Keratinocyte (primary cell): ENCODE measurements at regions not wholly inside any gene's neighbourhood (a gene's known extent, or its start where the extent isn't known, plus 50 kb on each side); places are given as distances from the start of the nearest gene placed in this dataset.

Experiments used
- DNase-seq: peaks from one replicate; pipeline ENCODE4 v3.0.0-alpha.2; 2011; ENCODE audit warnings: low read depth, missing footprints, low spot score
- FAIRE-seq: peaks from 2 replicates; lab custom pipeline; 2011; peaks lifted over from hg19 to GRCh38; lab: Jason Lieb, UNC
- H2AFZ ChIP-seq: 2 replicates; pipeline ENCODE4 v1.6.0; 2012; ENCODE audit warnings: low read length, control low read depth, inconsistent platforms; ENCODE audit not compliant: control insufficient read depth
- H3K27ac ChIP-seq: 2 replicates; pipeline ENCODE4 v1.5.1; 2011; ENCODE audit warnings: low read length; ENCODE audit not compliant: control insufficient read depth, insufficient read depth
- H3K27me3 ChIP-seq: 3 replicates; pipeline ENCODE4 v1.6.0; 2011; ENCODE audit warnings: low read length; ENCODE audit not compliant: control insufficient read depth, insufficient read depth; ENCODE audit errors: extremely low read depth
- H3K36me3 ChIP-seq, 2 experiments: 2 replicates in 1 of 2; 3 replicates in 1 of 2; pipeline ENCODE4 v1.5.1; 2011; ENCODE audit warnings: low read length in 2 of 2, mild to moderate bottlenecking in 1 of 2; ENCODE audit not compliant: control insufficient read depth in 2 of 2, insufficient read depth in 2 of 2; ENCODE audit errors: extremely low read depth in 1 of 2
- H3K4me1 ChIP-seq: 3 replicates; pipeline ENCODE4 v1.5.1; 2011; ENCODE audit warnings: low read length; ENCODE audit not compliant: control insufficient read depth, insufficient read depth; ENCODE audit errors: extremely low read depth
- H3K4me2 ChIP-seq: 3 replicates; pipeline ENCODE4 v1.6.0; 2011; ENCODE audit warnings: low read depth, low read length; ENCODE audit not compliant: control insufficient read depth, insufficient read depth; ENCODE audit errors: extremely low read depth
- H3K4me3 ChIP-seq, 3 experiments: fragments of 200-600 bp in 1 of 3; sonication (generic) in 1 of 3; 2 replicates in 2 of 3; 3 replicates in 1 of 3; pipeline ENCODE4 v1.5.1; 2011 to 2016; ENCODE audit warnings: low read length in 3 of 3, mild to moderate bottlenecking in 3 of 3, control low read depth in 2 of 3, inconsistent platforms in 1 of 3, low read depth in 1 of 3, mixed read lengths in 1 of 3, mixed run types in 1 of 3, moderate library complexity in 1 of 3; ENCODE audit not compliant: control insufficient read depth in 2 of 3, insufficient read depth in 2 of 3; ENCODE audit errors: extremely low read depth in 1 of 3
- H3K79me2 ChIP-seq: 2 replicates; pipeline ENCODE4 v1.6.0; 2012; ENCODE audit warnings: low read length; ENCODE audit not compliant: control insufficient read depth, insufficient read depth
- H3K9ac ChIP-seq: 3 replicates; pipeline ENCODE4 v1.6.0; 2011; ENCODE audit warnings: low read length; ENCODE audit not compliant: control insufficient read depth, insufficient read depth; ENCODE audit errors: extremely low read depth
- H3K9me1 ChIP-seq: 3 replicates; pipeline ENCODE4 v1.6.0; 2011; ENCODE audit warnings: low read length; ENCODE audit not compliant: control insufficient read depth, insufficient read depth; ENCODE audit errors: extremely low read depth
- H3K9me3 ChIP-seq: 2 replicates; pipeline ENCODE4 v1.5.1; 2012; ENCODE audit warnings: low read depth, low read length; ENCODE audit not compliant: control insufficient read depth
- H4K20me1 ChIP-seq: 3 replicates; pipeline ENCODE4 v1.6.0; 2011; ENCODE audit warnings: low read length; ENCODE audit not compliant: control insufficient read depth, insufficient read depth; ENCODE audit errors: extremely low read depth
- CTCF ChIP-seq, 3 experiments: IDR thresholded peaks in 1 of 3; conservative IDR thresholded peaks in 1 of 3; optimal IDR thresholded peaks in 1 of 3; 2 replicates in 2 of 3; 3 replicates in 1 of 3; pipeline versions ENCODE3 to v1.5.1; 2011; ENCODE audit warnings: low read length in 3 of 3, mild to moderate bottlenecking in 3 of 3, moderate library complexity in 2 of 3, control low read depth in 1 of 3, inconsistent platforms in 1 of 3; ENCODE audit not compliant: insufficient read depth in 2 of 3; ENCODE audit errors: extremely low read depth in 1 of 3
- EZH2 ChIP-seq: IDR thresholded peaks from one replicate; pipeline ENCODE4 v1.6.1; 2012; ENCODE audit warnings: inconsistent platforms, mild to moderate bottlenecking, low read length, moderate library complexity
- dilution Hi-C: fragments of 300-500 bp; cut with MboI; formaldehyde crosslinking; loops from one replicate; pipeline ENCODE4 v1.7.0; 2020; ENCODE audit warnings: low sequenced_read_pairs; ENCODE audit not compliant: extremely low pct_ligation_motif_present

- H3K9me3 ChIP-seq, result no peaks in the 10 kb centered on the region
- no peak for FAIRE-seq
- dilution Hi-C loops, result no loop called here
- no peaks in the 10 kb centered on the region for H4K20me1 ChIP-seq
- H3K36me3 ChIP-seq, result no peaks in the 10 kb centered on the region
- no peak overlapping the region for H3K9ac ChIP-seq
- TF ChIP-seq CTCF (optimal IDR thresholded peaks at IDR 0.05 in 1 of 3, IDR thresholded peaks at IDR 0.05 in 1 of 3, conservative IDR thresholded peaks at IDR 0.05 in 1 of 3; ENCODE audit: extremely low read depth in 1 of 3, insufficient read depth in 2 of 3, low read length in 3 of 3), result no peak
- no peak for TF ChIP-seq EZH2
- no peak overlapping the region for H3K27ac ChIP-seq
- no peak for DNase-seq
- H3K4me3 ChIP-seq, result no peak overlapping the region
- peaks cover 3% of the 10 kb centered on the region for H3K4me1 ChIP-seq
- H3K4me2 ChIP-seq, result no peak overlapping the region
- no peaks in the 10 kb centered on the region for H3K9me1 ChIP-seq
- no peaks in the 10 kb centered on the region for H3K79me2 ChIP-seq
- H2AFZ ChIP-seq, result peak overlapping the region; percentile 52
- H3K27me3 ChIP-seq, result no peaks in the 10 kb centered on the region
These were observed 61.9 kb upstream of the CBLB start for GRCh38 chr3:105930733-105931132.

- Histone ChIP-seq H3K9me1 (no peaks in the 10 kb centered on the region), H3K9ac (no peak overlapping the region), H2AFZ (no peak overlapping the region), H3K27ac (no peak overlapping the region), H3K4me2 (no peak overlapping the region), H3K9me3 (no peaks in the 10 kb centered on the region), H3K4me3 (no peak overlapping the region), H3K27me3 (no peaks in the 10 kb centered on the region), H3K4me1 (peaks cover 3% of the 10 kb centered on the region), H3K36me3 (no peaks in the 10 kb centered on the region), H3K79me2 (no peaks in the 10 kb centered on the region), H4K20me1 (no peaks in the 10 kb centered on the region)
- no peak for DNase-seq
- TF ChIP-seq CTCF (optimal IDR thresholded peaks at IDR 0.05 in 1 of 3, IDR thresholded peaks at IDR 0.05 in 1 of 3, conservative IDR thresholded peaks at IDR 0.05 in 1 of 3; ENCODE audit: extremely low read depth in 1 of 3, insufficient read depth in 2 of 3, low read length in 3 of 3) (no peak), EZH2 (no peak)
- FAIRE-seq, result no peak
- dilution Hi-C loops, result no loop called here
These were observed 62.7 kb upstream of the CBLB start for GRCh38 chr3:105931500-105931899.
